OCI-LY3 (cell line): ENCODE measurements at regions not wholly inside any gene's neighbourhood (a gene's known extent, or its start where the extent isn't known, plus 50 kb on each side); places are given as distances from the start of the nearest gene placed in this dataset.
"Not testable (repeated sequence)": the region's sequence is repeated elsewhere in the genome, so short reads cannot be mapped to it uniquely, and the experiment has no call there.

Experiments used
- EZH2phosphoT487 ChIP-seq: fragments of 200-600 bp; shearing (Covaris generic); IDR thresholded peaks from 2 replicates; pipeline ENCODE4 v1.6.1; 2018; ENCODE audit warnings: antibody characterized with exemption, mixed run types, low read depth
- TF ChIP-seq, protein P1 (sequence below): fragments of 200-600, 300-600 bp; sonication (generic); IDR thresholded peaks from 2 replicates; pipeline ENCODE4 v1.5.1; 2014; ENCODE audit warnings: antibody characterized with exemption, low read length, low read depth

DNA sequence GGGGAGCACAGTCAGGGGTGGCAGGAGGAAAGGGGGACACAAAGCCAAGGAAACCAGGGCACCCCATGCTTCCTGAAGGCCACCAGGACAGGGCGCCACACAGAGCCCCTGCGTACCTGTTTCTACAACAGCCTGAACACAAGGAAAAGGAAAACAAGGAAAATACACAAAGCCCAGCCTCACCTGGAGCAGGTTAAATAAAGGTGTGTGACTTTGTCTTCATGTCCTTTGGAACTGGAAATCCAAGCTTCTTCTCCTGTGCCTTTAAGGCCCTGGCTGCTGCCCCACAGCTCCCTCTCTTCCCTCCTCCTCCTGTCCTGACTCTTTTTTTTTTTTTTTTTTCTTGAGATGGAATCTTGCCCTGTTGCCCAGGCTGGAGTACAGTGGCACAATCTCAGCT, 70.0 kb downstream of the ART5 start:
- TF ChIP-seq, protein P1, sequence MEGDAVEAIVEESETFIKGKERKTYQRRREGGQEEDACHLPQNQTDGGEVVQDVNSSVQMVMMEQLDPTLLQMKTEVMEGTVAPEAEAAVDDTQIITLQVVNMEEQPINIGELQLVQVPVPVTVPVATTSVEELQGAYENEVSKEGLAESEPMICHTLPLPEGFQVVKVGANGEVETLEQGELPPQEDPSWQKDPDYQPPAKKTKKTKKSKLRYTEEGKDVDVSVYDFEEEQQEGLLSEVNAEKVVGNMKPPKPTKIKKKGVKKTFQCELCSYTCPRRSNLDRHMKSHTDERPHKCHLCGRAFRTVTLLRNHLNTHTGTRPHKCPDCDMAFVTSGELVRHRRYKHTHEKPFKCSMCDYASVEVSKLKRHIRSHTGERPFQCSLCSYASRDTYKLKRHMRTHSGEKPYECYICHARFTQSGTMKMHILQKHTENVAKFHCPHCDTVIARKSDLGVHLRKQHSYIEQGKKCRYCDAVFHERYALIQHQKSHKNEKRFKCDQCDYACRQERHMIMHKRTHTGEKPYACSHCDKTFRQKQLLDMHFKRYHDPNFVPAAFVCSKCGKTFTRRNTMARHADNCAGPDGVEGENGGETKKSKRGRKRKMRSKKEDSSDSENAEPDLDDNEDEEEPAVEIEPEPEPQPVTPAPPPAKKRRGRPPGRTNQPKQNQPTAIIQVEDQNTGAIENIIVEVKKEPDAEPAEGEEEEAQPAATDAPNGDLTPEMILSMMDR, result not testable (repeated sequence)
- not testable (repeated sequence) for TF ChIP-seq EZH2phosphoT487
